ENCODE measurements at regions not wholly inside any gene's neighbourhood (a gene's known extent, or its start where the extent isn't known, plus 50 kb on each side); places are given as distances from the start of the nearest gene placed in this dataset.
A peak's percentile ranks its signal among the peaks of the same experiment; 100 is the strongest.

DNA sequence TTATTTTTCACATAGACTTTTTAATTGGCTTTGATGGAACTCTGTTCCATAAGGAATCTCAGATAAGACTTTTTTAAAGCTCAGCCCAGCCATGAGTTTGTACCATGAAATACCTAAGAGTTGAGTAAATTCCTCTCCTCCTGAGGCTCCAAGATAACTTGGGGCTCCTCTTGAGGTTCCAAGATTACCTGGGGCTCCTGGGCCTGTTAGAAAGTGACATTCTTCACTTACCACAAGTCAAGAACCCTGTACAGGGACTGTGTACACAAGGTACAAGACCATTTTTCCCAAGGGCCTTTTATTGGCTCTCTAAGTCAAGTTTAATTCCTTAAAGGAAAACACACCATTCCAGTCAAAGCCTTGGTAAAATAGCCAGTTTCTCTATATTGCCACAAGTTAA lies 111.3 kb upstream of the PRR20G start:
- Mint-ChIP-seq H3K9me3 (peaks cover 14% of the 10 kb centered on the region), H3K27me3 (ENCODE audit: low read depth) (no peaks in the 10 kb centered on the region; the same call in 1 of the 2 replicates), H3K27ac (no peak overlapping the region), H3K4me3 (no peak overlapping the region), H3K4me1 (peaks cover 35% of the 10 kb centered on the region), H3K36me3 (no peaks in the 10 kb centered on the region; the same call in 1 of the 2 replicates)
- no peak for TF ChIP-seq MAX (CRISPR knock-in tag; IDR thresholded peaks at IDR 0.05)
- TF ChIP-seq SOX15 (CRISPR knock-in tag; IDR thresholded peaks at IDR 0.05): no peak
- no peak for TF ChIP-seq ZNF138 (CRISPR knock-in tag; conservative IDR thresholded peaks at IDR 0.05)
- no peak for TF ChIP-seq ZNF396 (CRISPR knock-in tag; IDR thresholded peaks at IDR 0.05; ENCODE audit: borderline replicate concordance)
- TF ChIP-seq, protein P1, sequence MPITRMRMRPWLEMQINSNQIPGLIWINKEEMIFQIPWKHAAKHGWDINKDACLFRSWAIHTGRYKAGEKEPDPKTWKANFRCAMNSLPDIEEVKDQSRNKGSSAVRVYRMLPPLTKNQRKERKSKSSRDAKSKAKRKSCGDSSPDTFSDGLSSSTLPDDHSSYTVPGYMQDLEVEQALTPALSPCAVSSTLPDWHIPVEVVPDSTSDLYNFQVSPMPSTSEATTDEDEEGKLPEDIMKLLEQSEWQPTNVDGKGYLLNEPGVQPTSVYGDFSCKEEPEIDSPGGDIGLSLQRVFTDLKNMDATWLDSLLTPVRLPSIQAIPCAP (CRISPR knock-in tag; IDR thresholded peaks at IDR 0.05): no peak
- no peak for TF ChIP-seq GABPB1 (CRISPR knock-in tag; IDR thresholded peaks at IDR 0.05)
- ATAC-seq (no peak), DNase-seq (ENCODE audit: low spot score) (no peak)
- ChIA-PET POLR2A (no interaction called here), CTCF (interaction anchor here (1.2 kb wide), 1 partner anchor 74 kb away, joined by 3 read pairs; no protein-coding TSS in a partner anchor)

GRCh38 chr3:127396473-127396872 lies 108.6 kb upstream of the PRR20G start:
- H3K36me3 Mint-ChIP-seq: no peaks in the 10 kb centered on the region; the same call in 1 of the 2 replicates
- no peaks in the 10 kb centered on the region for H3K27me3 Mint-ChIP-seq (ENCODE audit: low read depth)
- 0 out of 2 replicates have a peak overlapping the region, but pooled peaks have one; percentile 6 for H3K4me3 Mint-ChIP-seq
- H3K9me3 Mint-ChIP-seq: peaks cover 14% of the 10 kb centered on the region
- H3K27ac Mint-ChIP-seq: no peak overlapping the region
- peaks cover 33% of the 10 kb centered on the region for H3K4me1 Mint-ChIP-seq
- no peak for TF ChIP-seq MYBL2 (CRISPR knock-in tag; IDR thresholded peaks at IDR 0.05)
- TF ChIP-seq ETV6 (CRISPR knock-in tag; IDR thresholded peaks at IDR 0.05): 0 out of 2 replicates have a peak, but pooled peaks have one; percentile 16
- TF ChIP-seq, protein P2, sequence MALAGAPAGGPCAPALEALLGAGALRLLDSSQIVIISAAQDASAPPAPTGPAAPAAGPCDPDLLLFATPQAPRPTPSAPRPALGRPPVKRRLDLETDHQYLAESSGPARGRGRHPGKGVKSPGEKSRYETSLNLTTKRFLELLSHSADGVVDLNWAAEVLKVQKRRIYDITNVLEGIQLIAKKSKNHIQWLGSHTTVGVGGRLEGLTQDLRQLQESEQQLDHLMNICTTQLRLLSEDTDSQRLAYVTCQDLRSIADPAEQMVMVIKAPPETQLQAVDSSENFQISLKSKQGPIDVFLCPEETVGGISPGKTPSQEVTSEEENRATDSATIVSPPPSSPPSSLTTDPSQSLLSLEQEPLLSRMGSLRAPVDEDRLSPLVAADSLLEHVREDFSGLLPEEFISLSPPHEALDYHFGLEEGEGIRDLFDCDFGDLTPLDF (CRISPR knock-in tag; IDR thresholded peaks at IDR 0.05): no peak
- peak; percentile 12; the same call in 1 of the 2 replicates for TF ChIP-seq USF2 (CRISPR knock-in tag; IDR thresholded peaks at IDR 0.05)
- TF ChIP-seq STAT6 (CRISPR knock-in tag; conservative IDR thresholded peaks at IDR 0.05; ENCODE audit: low read depth): no peak
- no peak for TF ChIP-seq SOX15 (CRISPR knock-in tag; IDR thresholded peaks at IDR 0.05)
- TF ChIP-seq FOXJ3 (CRISPR knock-in tag; IDR thresholded peaks at IDR 0.05; ENCODE audit: borderline replicate concordance): no peak
- no peak for TF ChIP-seq CTCF (IDR thresholded peaks at IDR 0.05)
- no peak for TF ChIP-seq NR3C1 (CRISPR knock-in tag; conservative IDR thresholded peaks at IDR 0.05; ENCODE audit: low read depth)
- ATAC-seq: peak; percentile 81
- POLR2A ChIA-PET: interaction anchor here (1.1 kb wide), 1 partner anchor 8 kb away, joined by 3 read pairs; no protein-coding TSS in a partner anchor
- DNase-seq (ENCODE audit: low spot score): peak; percentile 78
- CTCF ChIA-PET: interaction anchor here (1.0 to 2.7 kb wide), 7 partner anchors 9 to 178 kb away, joined by 3 to 14 read pairs (median 5); no protein-coding TSS in a partner anchor

Data from WTC11 (cell line).